ENCODE measurements at regions not wholly inside any gene's neighbourhood (a gene's known extent, or its start where the extent isn't known, plus 50 kb on each side); places are given as distances from the start of the nearest gene placed in this dataset.

DNA sequence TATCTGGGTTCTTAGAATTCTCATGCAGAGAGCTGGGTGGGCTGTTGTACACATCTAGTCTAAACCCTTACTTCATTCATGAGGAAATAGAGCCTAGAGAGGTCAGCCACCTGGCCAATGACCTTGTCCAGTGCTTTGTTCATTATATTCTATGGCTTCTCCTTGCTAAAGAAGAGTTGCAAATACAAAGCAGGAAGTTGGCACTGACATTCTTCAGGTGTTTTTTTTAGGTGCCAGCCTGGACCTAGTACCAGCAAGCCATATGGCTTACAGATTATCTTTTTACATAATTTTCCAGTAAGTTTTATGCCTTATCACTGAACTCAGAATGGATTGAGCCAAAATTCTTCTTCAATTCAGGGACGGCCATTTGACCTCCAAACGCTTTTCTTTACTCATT, 54.7 kb upstream of the PGM2 start:
- no peak overlapping the region for H3K4me3 ChIP-seq (ENCODE audit: low read depth, low read length)
- no peak for TF ChIP-seq CTCF (IDR thresholded peaks at IDR 0.05; ENCODE audit: low read depth, low read length)
- DNase-seq (ENCODE audit: low read depth, low spot score), result no peak
- in situ Hi-C loops (cut with HindIII; ENCODE audit: low sequenced_read_pairs), result no loop called here

- in situ Hi-C loops (cut with HindIII; ENCODE audit: low sequenced_read_pairs), result no loop called here
- no peak overlapping the region for H3K4me3 ChIP-seq (ENCODE audit: low read depth, low read length)
- DNase-seq (ENCODE audit: low read depth, low spot score), result peak; percentile 68
- no peak for TF ChIP-seq CTCF (IDR thresholded peaks at IDR 0.05; ENCODE audit: low read depth, low read length)
Observed at GRCh38 chr4:37770016-37770415, 56.5 kb upstream of the PGM2 start.

- in situ Hi-C loops (cut with HindIII; ENCODE audit: low sequenced_read_pairs), result no loop called here
- no peak for DNase-seq (ENCODE audit: low read depth, low spot score)
- no peak for TF ChIP-seq CTCF (IDR thresholded peaks at IDR 0.05; ENCODE audit: low read depth, low read length)
- no peak overlapping the region for H3K4me3 ChIP-seq (ENCODE audit: low read depth, low read length)
Observed at GRCh38 chr4:37769391-37769989, 57.0 kb upstream of the PGM2 start.

- no peak overlapping the region for H3K4me3 ChIP-seq (ENCODE audit: low read depth, low read length)
- in situ Hi-C loops (cut with HindIII; ENCODE audit: low sequenced_read_pairs), result no loop called here
- TF ChIP-seq CTCF (IDR thresholded peaks at IDR 0.05; ENCODE audit: low read depth, low read length), result no peak
- peak; percentile 40 for DNase-seq (ENCODE audit: low read depth, low spot score)
Observed at GRCh38 chr4:37767546-37767945, 58.9 kb upstream of the PGM2 start.

DNA sequence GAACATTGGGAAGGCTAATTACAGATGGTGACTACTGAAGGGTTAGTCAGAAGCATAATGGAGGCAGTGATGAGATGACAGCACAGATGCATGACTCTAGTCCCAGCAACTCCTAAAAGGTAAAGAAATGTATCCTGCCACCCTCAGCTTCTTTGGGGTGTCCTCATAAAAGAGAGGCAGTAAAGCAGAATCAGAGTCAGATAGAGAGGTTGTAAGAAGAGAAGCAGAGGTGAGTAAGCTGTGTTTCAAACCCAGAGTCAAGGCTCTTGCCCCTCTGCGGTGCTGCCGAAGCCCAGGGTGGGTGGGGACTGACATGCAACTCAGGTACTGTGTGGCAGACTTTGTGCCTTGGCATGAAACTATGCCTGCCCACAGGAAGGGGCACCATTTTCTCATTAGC, 59.5 kb upstream of the PGM2 start:
- TF ChIP-seq CTCF (IDR thresholded peaks at IDR 0.05; ENCODE audit: low read depth, low read length), result no peak
- no peak overlapping the region for H3K4me3 ChIP-seq (ENCODE audit: low read depth, low read length)
- in situ Hi-C loops (cut with HindIII; ENCODE audit: low sequenced_read_pairs), result no loop called here
- DNase-seq (ENCODE audit: low read depth, low spot score), result no peak

- no peak for DNase-seq (ENCODE audit: low read depth, low spot score)
- no peak for TF ChIP-seq CTCF (IDR thresholded peaks at IDR 0.05; ENCODE audit: low read depth, low read length)
- no peak overlapping the region for H3K4me3 ChIP-seq (ENCODE audit: low read depth, low read length)
- in situ Hi-C loops (cut with HindIII; ENCODE audit: low sequenced_read_pairs), result no loop called here
Observed at GRCh38 chr4:37765741-37766140, 60.7 kb upstream of the PGM2 start.

- no peak for TF ChIP-seq CTCF (IDR thresholded peaks at IDR 0.05; ENCODE audit: low read depth, low read length)
Observed at GRCh38 chr4:37763831-37764230, 62.7 kb upstream of the PGM2 start.

More at GRCh38 chr4:37763831-37764230, 62.7 kb upstream of the PGM2 start:
- in situ Hi-C loops (cut with HindIII; ENCODE audit: low sequenced_read_pairs), result no loop called here
- no peak overlapping the region for H3K4me3 ChIP-seq (ENCODE audit: low read depth, low read length)
- no peak for DNase-seq (ENCODE audit: low read depth, low spot score)

Measured in astrocyte of the spinal cord (primary cell).